ENCODE measurements at regions not wholly inside any gene's neighbourhood (a gene's known extent, or its start where the extent isn't known, plus 50 kb on each side); places are given as distances from the start of the nearest gene placed in this dataset.
"Not testable (repeated sequence)": the region's sequence is repeated elsewhere in the genome, so short reads cannot be mapped to it uniquely, and the experiment has no call there.

DNA sequence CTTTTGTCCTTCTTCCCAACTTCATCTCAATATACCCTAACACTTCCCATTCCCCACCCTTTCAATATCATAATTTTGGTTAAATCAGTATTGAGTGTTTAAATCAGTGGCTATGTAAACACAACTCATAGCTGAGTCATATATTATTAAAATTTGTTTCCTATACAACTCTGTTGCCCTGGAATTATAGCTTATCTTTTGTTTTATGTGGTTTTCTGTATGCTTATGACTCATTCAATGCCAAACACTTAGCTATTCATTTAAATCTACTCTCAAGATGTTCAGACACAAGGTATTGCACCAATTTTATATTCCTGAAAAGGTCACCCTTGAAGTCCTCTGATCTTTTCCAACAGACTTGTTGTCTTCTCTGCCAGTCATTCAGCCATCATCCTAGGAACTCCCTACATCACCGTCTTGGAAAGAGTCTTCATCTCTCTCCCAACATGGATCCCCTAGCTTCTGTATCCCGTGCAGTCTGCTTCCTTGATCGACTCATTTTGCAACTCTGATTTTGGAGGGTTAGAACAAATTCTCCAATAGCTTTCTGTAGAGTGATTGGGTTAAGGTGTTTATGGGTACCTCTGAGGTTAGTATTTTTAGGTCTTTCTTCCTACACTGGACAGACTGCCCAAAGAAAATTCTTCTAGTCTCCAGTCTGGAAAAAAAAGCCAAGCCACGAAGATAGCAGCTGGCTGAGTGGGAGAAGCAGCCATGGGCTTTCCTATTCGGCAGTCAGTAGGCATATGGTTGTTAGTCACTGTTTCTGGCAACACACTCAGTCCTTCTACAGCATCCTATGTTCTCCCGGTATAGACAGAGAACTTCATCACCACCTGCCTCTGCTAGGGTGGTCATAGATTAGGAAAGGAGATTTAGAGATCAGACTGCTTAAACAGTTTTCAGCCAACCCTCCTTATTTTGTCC is 102.1 kb downstream of the CRPPA start:
- DNase-seq = no peak

DNA sequence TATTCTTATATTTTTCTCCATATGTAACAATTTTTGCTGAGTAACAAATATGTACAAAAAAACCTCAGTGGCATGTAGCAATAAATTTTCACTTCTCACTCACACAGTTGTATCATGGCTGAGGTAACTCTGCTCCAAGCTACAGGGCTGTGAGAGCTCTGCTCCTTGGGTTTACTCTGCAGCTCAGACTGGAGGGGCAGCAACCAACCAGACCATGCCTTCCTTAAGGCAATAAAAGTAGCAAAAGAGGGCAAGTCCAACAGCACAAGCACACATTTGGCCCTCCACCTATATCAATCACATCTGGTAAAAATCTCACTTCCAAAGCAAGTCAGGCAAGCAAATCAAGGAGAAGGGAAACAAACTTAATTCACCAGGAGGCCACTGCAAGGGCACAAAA is 102.9 kb downstream of the CRPPA start:
- DNase-seq = no peak

DNA sequence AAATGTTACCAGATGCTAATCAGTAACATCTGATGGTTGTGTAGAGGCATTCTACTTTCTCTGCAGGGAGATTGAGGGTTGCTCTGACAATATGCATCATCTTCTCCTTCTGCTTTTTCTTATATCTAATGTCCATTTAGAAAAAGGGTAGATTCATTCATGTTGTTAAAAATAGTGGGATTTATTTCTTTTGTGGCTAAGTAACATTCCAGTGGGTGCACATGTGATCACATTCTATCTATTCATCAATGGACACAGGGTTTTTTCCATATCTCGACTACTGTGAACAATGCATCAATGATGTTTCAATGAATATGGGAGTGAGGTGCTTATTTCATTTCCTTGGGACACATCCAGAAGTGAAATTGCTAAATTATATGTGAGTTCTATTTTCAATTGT is 103.9 kb downstream of the CRPPA start:
- DNase-seq = no peak

GRCh38 chr7:16315280-16315679 is 106.1 kb downstream of the CRPPA start:
- DNase-seq = no peak

DNA sequence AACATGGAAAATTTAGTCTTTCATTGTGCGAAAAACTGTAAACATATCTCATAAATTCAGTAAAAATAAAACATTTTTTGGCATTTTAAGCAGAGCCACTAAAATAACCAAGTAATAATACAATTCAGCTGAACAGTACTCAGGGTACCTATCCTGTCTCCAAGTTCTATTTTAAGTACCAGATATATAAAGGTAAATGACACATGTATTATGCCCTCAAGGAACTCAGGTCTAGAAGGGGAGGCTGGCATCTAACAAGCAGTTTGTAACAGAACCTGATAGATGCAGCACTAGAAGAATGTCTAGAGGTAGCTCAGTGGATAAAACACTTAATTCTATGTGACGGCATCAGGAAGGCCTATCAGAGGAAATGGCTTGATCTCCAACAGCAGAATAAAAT is 112.2 kb downstream of the CRPPA start:
- no peak for DNase-seq

DNA sequence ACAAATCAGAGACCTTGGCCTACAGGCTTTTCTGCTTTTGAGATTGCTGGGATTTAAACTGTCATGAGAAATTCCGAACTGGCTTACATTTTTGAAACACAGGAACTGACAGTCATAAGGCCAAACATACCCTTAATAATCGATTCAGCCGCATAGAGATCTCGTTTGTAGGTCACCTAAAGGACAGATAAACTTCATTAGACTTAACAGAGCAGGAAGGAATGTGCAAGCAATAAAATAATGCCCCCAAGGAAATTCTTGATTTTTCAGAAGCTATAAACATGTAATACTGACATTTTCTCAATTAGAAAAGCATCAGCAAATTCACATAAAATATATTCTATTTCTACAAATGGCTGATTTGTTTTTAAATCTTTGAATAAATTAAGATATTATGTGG is 120.0 kb downstream of the CRPPA start:
- no peak for DNase-seq

DNA sequence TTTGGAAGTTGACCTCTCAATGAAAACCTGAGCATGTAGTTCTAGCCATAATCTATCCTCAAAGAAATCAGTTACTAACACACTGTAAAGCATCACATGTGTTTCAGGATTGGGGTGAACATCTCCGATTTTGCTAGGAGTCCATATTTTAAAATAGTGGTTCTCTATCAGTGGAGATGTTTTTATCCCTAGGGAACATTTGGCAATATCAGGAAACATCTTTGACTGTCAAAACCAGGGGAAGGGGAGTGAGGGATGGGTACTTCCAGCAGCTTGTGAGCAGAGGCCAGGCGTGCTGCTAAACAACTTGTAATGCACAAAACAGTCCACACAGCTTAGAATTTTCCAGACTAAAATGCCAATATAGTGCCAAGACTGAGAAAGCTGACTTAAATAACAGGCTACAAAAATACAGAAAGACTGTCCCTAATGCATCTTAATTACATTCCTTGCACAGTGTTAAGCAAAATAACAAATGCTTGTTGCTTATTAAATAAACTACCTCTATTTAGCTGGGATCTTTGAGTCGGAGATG is 120.9 kb downstream of the CRPPA start:
- no peak for DNase-seq

- DNase-seq = no peak
Observed at GRCh38 chr7:16299853-16300252, 121.5 kb downstream of the CRPPA start.

- DNase-seq = no peak
Observed at GRCh38 chr7:16298221-16298620, 123.1 kb downstream of the CRPPA start.

GRCh38 chr7:16295558-16295957 is 125.8 kb downstream of the CRPPA start:
- no peak for DNase-seq

DNA sequence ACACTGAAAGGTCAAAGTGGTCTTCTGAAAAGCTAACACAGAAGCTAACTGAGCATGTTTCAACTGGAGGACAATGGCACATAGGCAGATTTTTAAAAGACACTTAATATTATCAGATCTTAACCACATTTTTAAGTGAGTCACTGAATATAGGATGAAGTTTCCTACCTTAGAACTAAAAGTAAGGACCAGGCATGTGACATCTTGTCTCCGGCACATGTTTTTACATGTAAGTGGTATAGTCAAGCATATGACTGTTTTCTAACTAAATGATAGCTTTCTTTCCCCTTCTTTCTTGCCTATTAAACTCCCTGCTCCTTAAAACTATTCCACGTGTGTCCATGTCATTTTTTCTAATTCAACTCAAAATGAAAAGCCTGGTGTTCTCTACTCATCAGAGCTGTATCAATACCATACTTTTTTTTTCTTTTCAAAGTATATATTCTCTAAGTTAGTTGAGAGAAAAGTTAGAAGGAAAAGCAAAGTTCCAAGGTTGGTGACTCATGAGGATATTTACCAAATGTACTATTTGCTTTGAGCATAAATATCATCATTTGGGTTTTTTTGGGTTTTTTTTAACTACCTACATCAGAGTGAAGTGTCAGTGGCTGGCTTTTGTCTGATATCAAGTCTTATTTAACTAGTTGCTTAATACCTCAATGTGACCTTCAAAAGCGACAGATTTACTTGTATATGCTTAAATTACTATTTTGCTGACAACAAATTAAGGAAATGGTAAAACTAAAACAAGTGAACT is 127.5 kb downstream of the CRPPA start:
- no peak for DNase-seq

GRCh38 chr7:16284581-16284980 is 136.8 kb downstream of the CRPPA start:
- DNase-seq = no peak

- no peak for DNase-seq
Observed at GRCh38 chr7:16278167-16278787, 143.1 kb downstream of the CRPPA start.

- no peak for DNase-seq
Observed at GRCh38 chr7:16271990-16272665, 149.2 kb downstream of the CRPPA start.

DNA sequence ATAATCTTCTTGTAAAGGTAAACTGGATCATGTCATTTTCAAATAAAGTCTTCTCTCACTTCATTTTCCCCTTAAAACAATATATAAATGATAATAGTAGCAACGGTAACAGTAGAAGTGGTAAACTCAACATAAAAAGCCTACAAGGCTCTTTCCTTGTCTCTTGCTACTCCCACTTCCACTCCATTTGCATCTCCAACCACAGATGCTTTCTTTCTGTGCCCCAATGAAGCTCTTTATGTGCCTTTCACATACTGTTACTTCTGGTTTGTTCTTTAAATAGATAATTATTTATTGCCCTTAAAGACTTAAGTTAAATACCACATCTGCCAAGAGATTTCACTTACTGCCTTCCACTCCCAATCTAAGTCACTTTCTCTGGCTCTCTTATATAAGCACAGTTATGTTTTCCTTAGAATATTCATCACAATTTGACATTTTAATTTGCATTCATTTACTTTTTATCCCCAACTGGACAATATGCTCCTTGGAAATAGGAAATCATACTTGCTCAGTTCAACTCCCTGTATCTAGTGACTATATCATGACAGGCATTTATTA is 149.9 kb downstream of the CRPPA start:
- DNase-seq = no peak

DNA sequence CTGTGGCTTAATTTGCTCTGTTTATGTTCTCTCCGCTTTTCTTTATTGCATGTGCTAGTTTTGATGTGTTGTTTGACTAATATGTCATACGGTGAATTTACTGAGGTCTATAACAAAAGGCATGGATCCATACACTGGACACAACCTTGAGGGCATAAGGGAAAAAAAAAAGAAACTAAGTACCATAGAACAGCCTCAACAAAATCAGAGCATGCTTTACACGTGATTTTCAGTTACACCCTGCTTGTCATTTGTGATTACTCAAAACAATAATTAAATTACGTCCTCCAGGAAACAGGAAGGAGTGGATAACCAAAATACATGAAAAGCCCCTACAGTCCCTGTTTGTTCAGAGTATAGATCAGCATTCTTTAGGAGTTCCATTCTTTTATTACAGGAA is 150.5 kb downstream of the CRPPA start:
- DNase-seq = no peak

DNA sequence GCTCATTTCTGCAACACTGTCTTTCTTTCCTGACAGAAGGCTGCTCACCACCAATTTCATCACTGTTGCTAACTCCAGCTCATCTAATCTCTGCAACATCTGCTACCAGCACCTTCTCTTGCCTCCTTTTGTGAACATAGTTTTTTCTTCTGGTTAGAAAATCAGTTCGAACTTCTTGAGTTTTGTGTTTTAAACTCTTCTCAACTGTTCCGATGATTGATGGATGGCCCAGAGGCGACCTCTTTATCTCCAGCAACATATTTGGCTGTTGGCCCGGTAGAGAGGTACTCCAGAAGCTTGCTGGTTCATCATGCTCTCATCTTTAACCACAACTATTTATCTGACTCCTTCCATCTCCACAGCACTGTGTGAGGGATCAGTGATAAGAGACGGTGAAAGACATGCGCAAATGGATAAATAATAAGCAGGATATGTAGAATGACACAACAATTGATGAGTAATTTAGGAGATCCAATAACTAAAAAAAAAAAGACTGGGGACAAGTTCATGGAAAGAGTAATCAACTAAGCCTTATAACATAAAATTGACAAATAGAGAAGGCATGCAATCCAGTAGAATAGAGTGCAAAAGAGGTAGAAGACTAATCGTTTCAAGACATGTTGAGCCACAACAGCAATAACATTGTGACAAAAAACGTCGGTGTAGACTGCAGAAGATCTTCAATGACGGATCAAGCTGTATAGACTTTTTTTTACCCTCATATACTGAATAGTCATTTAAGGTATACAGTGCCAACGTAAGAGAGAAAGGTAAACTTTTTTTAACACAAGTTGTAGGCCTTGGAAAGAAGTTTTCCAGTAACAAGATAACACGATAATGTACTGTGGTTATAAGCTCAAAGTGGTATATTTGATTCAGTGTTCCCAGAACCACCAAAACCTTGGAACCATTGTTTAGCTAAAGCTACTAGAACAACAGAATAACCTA is 152.2 kb downstream of the CRPPA start:
- DNase-seq = no peak

DNA sequence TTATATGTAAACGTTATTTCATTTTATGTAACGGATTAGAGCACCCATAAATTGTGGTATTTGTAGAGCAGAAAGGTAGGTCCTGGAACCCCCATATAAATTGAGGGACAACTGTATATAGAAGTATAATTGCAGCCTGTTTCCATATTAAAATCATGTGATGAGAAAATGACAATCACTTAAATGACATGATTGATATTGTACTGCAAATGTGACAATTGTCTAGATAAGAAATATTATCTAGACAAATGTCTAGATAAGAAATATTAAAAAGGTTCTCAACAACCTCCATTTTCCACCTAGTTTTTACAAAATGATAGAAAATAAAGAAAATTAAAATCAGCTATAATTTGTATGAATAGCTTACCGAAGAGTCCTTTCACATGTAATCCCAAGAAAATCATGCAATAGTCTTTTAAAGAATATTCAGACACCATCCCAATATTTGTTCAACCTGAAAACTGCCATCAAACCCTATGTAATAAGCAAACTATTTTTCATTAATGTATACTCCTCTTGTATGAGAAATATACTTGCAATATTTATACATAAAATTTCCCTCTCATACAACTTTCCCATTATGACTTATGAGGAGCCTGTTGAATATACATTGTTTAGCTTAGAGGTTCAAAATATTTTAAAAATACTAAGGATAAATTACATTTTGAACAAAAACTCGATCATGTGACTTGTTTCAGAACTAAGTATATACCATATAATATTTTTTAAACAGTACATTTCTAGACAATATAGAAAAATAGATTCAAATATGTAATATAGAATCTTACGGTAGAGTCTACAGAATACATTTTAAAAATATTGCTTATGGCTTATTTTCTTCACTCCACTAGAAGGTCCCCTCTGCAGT is 153.2 kb downstream of the CRPPA start:
- no peak for DNase-seq

GRCh38 chr7:16266877-16267276 is 154.5 kb downstream of the CRPPA start:
- DNase-seq = no peak

GRCh38 chr7:16266470-16266869 is 154.9 kb downstream of the CRPPA start:
- DNase-seq = not testable (repeated sequence)
